Gastrocnemius medialis (tissue), 4 donors: ENCODE measurements at regions not wholly inside any gene's neighbourhood (a gene's known extent, or its start where the extent isn't known, plus 50 kb on each side); places are given as distances from the start of the nearest gene placed in this dataset.
"Not testable (repeated sequence)": the region's sequence is repeated elsewhere in the genome, so short reads cannot be mapped to it uniquely, and the experiment has no call there.

Experiments used
- POLR2A ChIP-seq, 2 donors: fragments of 450-650 bp; IDR thresholded peaks; one replicate each; pipeline ENCODE4 v1.6.1; 2017; ENCODE audit warnings: antibody characterized with exemption in 2 of 2, mild to moderate bottlenecking in 2 of 2, moderate library complexity in 2 of 2
- TF ChIP-seq, protein P1 (sequence below), 5 experiments: fragments of 450-650 bp in 3 of 5; fragments of 200-600 bp in 2 of 5; sonication (generic) in 2 of 5; IDR thresholded peaks in 4 of 5; conservative IDR thresholded peaks in 1 of 5; 1 replicate in 4 of 5; 2 replicates in 1 of 5; pipeline ENCODE4 v1.5.1; 2016 to 2019; ENCODE audit warnings: antibody characterized with exemption in 5 of 5, mild to moderate bottlenecking in 3 of 5, moderate library complexity in 3 of 5

GRCh38 chr4:162740228-162740627 lies 426.5 kb downstream of the NAF1 start:
- TF ChIP-seq, protein P1, sequence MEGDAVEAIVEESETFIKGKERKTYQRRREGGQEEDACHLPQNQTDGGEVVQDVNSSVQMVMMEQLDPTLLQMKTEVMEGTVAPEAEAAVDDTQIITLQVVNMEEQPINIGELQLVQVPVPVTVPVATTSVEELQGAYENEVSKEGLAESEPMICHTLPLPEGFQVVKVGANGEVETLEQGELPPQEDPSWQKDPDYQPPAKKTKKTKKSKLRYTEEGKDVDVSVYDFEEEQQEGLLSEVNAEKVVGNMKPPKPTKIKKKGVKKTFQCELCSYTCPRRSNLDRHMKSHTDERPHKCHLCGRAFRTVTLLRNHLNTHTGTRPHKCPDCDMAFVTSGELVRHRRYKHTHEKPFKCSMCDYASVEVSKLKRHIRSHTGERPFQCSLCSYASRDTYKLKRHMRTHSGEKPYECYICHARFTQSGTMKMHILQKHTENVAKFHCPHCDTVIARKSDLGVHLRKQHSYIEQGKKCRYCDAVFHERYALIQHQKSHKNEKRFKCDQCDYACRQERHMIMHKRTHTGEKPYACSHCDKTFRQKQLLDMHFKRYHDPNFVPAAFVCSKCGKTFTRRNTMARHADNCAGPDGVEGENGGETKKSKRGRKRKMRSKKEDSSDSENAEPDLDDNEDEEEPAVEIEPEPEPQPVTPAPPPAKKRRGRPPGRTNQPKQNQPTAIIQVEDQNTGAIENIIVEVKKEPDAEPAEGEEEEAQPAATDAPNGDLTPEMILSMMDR (IDR thresholded peaks at IDR 0.05 in 4 of 5, conservative IDR thresholded peaks at IDR 0.05 in 1 of 5): not testable (repeated sequence)
- not testable (repeated sequence) for TF ChIP-seq POLR2A (IDR thresholded peaks at IDR 0.05)
